ENCODE measurements at regions not wholly inside any gene's neighbourhood (a gene's known extent, or its start where the extent isn't known, plus 50 kb on each side); places are given as distances from the start of the nearest gene placed in this dataset.

GRCh38 chr6:169985121-169986015 is 233.9 kb downstream of the ERMARD start:
- H3K27me3 ChIP-seq (replicated peaks; ENCODE audit: insufficient read depth, low read depth, low read length, poor library complexity), result no peaks in the 10 kb centered on the region
- ChIA-PET CTCF (no interaction called here), POLR2A (ENCODE audit: low non-redundant PET) (no interaction called here)
- BruUV-seq (replicated peaks), result no TSS peak
- no peaks in the 10 kb centered on the region for H3K9me3 ChIP-seq (ENCODE audit: low read depth, low read length, poor library complexity, severe bottlenecking)
- DNase-seq (ENCODE audit: low spot score), result no peak
- intact Hi-C loops (cut with micrococcal nuclease; ENCODE audit: unreplicated experiment), result no loop called here
- no peaks in the 10 kb centered on the region for H3K36me3 ChIP-seq (ENCODE audit: insufficient read depth, low read length, poor library complexity, severe bottlenecking)
- H3K4me3 ChIP-seq (ENCODE audit: low read depth, low read length, poor library complexity, severe bottlenecking), result no peak overlapping the region
- H3K27ac ChIP-seq (ENCODE audit: low read depth, low read length, poor library complexity, severe bottlenecking), result no peak overlapping the region
- TF ChIP-seq CTCF (conservative IDR thresholded peaks at IDR 0.05; ENCODE audit: low read depth, low read length) (no peak), EZH2 (IDR thresholded peaks at IDR 0.05; ENCODE audit: borderline replicate concordance, low read depth, low read length, poor library complexity, severe bottlenecking) (no peak)
- H3K4me1 ChIP-seq (ENCODE audit: insufficient read depth, low read length, poor library complexity, severe bottlenecking), result no peaks in the 10 kb centered on the region

- BruUV-seq (replicated peaks), result no TSS peak
- H3K27me3 ChIP-seq (replicated peaks; ENCODE audit: insufficient read depth, low read depth, low read length, poor library complexity), result no peaks in the 10 kb centered on the region
- no peaks in the 10 kb centered on the region for H3K36me3 ChIP-seq (ENCODE audit: insufficient read depth, low read length, poor library complexity, severe bottlenecking)
- no peak for TF ChIP-seq EZH2 (IDR thresholded peaks at IDR 0.05; ENCODE audit: borderline replicate concordance, low read depth, low read length, poor library complexity, severe bottlenecking)
- no peak for TF ChIP-seq CTCF (conservative IDR thresholded peaks at IDR 0.05; ENCODE audit: low read depth, low read length)
- no peaks in the 10 kb centered on the region for H3K9me3 ChIP-seq (ENCODE audit: low read depth, low read length, poor library complexity, severe bottlenecking)
- H3K4me1 ChIP-seq (ENCODE audit: insufficient read depth, low read length, poor library complexity, severe bottlenecking), result no peaks in the 10 kb centered on the region
- DNase-seq (ENCODE audit: low spot score), result no peak
- no peak overlapping the region for H3K4me3 ChIP-seq (ENCODE audit: low read depth, low read length, poor library complexity, severe bottlenecking)
- POLR2A ChIA-PET (ENCODE audit: low non-redundant PET), result no interaction called here
- H3K27ac ChIP-seq (ENCODE audit: low read depth, low read length, poor library complexity, severe bottlenecking), result no peak overlapping the region
- intact Hi-C loops (cut with micrococcal nuclease; ENCODE audit: unreplicated experiment), result no loop called here
- CTCF ChIA-PET, result no interaction called here
These were observed 233.0 kb downstream of the ERMARD start for GRCh38 chr6:169984181-169985120.

GRCh38 chr6:169983651-169984050 is 232.2 kb downstream of the ERMARD start:
- CTCF ChIA-PET, result no interaction called here
- TF ChIP-seq EZH2 (IDR thresholded peaks at IDR 0.05; ENCODE audit: borderline replicate concordance, low read depth, low read length, poor library complexity, severe bottlenecking) (no peak), CTCF (conservative IDR thresholded peaks at IDR 0.05; ENCODE audit: low read depth, low read length) (no peak)
- BruUV-seq (replicated peaks), result no TSS peak
- POLR2A ChIA-PET (ENCODE audit: low non-redundant PET), result no interaction called here
- DNase-seq (ENCODE audit: low spot score), result no peak
- no peaks in the 10 kb centered on the region for H3K4me1 ChIP-seq (ENCODE audit: insufficient read depth, low read length, poor library complexity, severe bottlenecking)
- no peaks in the 10 kb centered on the region for H3K9me3 ChIP-seq (ENCODE audit: low read depth, low read length, poor library complexity, severe bottlenecking)
- intact Hi-C loops (cut with micrococcal nuclease; ENCODE audit: unreplicated experiment), result no loop called here
- H3K27ac ChIP-seq (ENCODE audit: low read depth, low read length, poor library complexity, severe bottlenecking), result no peak overlapping the region
- H3K36me3 ChIP-seq (ENCODE audit: insufficient read depth, low read length, poor library complexity, severe bottlenecking), result no peaks in the 10 kb centered on the region
- H3K27me3 ChIP-seq (replicated peaks; ENCODE audit: insufficient read depth, low read depth, low read length, poor library complexity), result no peaks in the 10 kb centered on the region
- H3K4me3 ChIP-seq (ENCODE audit: low read depth, low read length, poor library complexity, severe bottlenecking), result no peak overlapping the region
